Suprapubic skin (tissue), 3 donors: ENCODE measurements at regions not wholly inside any gene's neighbourhood (a gene's known extent, or its start where the extent isn't known, plus 50 kb on each side); places are given as distances from the start of the nearest gene placed in this dataset.

ENCODE experiments used
- POLR2A ChIP-seq, 2 donors: fragments of 450-650 bp; IDR thresholded peaks; one replicate each; pipeline ENCODE4 v1.6.1; 2017; ENCODE audit warnings: antibody characterized with exemption in 2 of 2, mild to moderate bottlenecking in 2 of 2, moderate library complexity in 2 of 2
- TF ChIP-seq, protein P1 (sequence below), 2 donors: fragments of 200-600 bp in 1 of 2; fragments of 450-650 bp in 1 of 2; sonication (generic) in 1 of 2; IDR thresholded peaks; one replicate each; pipeline ENCODE4 v1.5.1; 2016 to 2019; ENCODE audit warnings: antibody characterized with exemption in 2 of 2, mild to moderate bottlenecking in 1 of 2, moderate library complexity in 1 of 2

DNA sequence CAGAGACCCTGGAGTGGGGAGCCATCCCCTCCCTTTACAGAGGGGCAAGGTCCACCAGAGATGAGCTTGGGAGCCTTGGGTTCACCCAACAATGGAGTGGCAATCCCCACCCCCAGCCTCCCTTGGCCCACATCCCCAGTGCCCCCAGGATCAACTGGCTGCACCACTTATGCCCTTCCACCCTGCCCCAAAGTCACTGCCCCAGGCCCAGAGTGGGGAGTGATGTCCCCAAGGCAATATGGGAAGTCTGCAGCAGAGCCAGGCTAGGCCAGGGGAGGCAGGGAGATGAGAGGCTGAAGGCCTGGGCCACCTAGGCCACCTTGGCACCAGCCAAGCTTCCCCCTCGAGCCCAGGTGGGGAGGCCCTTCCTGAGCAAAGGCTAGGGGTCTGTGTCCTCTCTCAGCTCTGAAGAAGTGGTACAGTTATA, 145.5 kb downstream of the SMAD6 start:
- TF ChIP-seq, protein P1, sequence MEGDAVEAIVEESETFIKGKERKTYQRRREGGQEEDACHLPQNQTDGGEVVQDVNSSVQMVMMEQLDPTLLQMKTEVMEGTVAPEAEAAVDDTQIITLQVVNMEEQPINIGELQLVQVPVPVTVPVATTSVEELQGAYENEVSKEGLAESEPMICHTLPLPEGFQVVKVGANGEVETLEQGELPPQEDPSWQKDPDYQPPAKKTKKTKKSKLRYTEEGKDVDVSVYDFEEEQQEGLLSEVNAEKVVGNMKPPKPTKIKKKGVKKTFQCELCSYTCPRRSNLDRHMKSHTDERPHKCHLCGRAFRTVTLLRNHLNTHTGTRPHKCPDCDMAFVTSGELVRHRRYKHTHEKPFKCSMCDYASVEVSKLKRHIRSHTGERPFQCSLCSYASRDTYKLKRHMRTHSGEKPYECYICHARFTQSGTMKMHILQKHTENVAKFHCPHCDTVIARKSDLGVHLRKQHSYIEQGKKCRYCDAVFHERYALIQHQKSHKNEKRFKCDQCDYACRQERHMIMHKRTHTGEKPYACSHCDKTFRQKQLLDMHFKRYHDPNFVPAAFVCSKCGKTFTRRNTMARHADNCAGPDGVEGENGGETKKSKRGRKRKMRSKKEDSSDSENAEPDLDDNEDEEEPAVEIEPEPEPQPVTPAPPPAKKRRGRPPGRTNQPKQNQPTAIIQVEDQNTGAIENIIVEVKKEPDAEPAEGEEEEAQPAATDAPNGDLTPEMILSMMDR (IDR thresholded peaks at IDR 0.05): no peak
- no peak for TF ChIP-seq POLR2A (IDR thresholded peaks at IDR 0.05)
